H1 (cell line): ENCODE measurements at regions not wholly inside any gene's neighbourhood (a gene's known extent, or its start where the extent isn't known, plus 50 kb on each side); places are given as distances from the start of the nearest gene placed in this dataset.

Experiments used
- CHD2 ChIP-seq: IDR thresholded peaks from 2 replicates; pipeline ENCODE4 v1.6.1; 2012; ENCODE audit warnings: low read length, improper control_type of control experiment
- POU5F1 ChIP-seq: IDR thresholded peaks from 2 replicates; pipeline ENCODE4 v1.6.1; 2011; ENCODE audit warnings: low read depth, mild to moderate bottlenecking, low read length, moderate library complexity
- RBBP5 ChIP-seq: IDR thresholded peaks from 2 replicates; pipeline ENCODE4 v1.7.1; 2012; ENCODE audit warnings: low read depth, mild to moderate bottlenecking, inconsistent platforms, low read length, moderate library complexity, borderline replicate concordance
- SUZ12 ChIP-seq: fragments of 200-600 bp; sonication (generic); IDR thresholded peaks from 2 replicates; pipeline ENCODE4 v1.6.1; 2012; ENCODE audit warnings: mild to moderate bottlenecking, inconsistent platforms, low read length, moderate library complexity, mixed read lengths

- no peak for TF ChIP-seq RBBP5
- no peak for TF ChIP-seq POU5F1
- TF ChIP-seq SUZ12: no peak
- no peak for TF ChIP-seq CHD2
Measured at GRCh38 chr12:108039794-108040193, 89.3 kb upstream of the WSCD2 start (continued).
